PC-3 (cell line): ENCODE measurements at regions not wholly inside any gene's neighbourhood (a gene's known extent, or its start where the extent isn't known, plus 50 kb on each side); places are given as distances from the start of the nearest gene placed in this dataset.

Source experiments
- CTCF ChIP-seq: fragments of 300-600 bp; sonication (generic); conservative IDR thresholded peaks from 2 replicates; pipeline ENCODE4 v1.5.1; 2017; ENCODE audit warnings: antibody characterized with exemption, low read depth, mild to moderate bottlenecking, low read length
- EZH2 ChIP-seq: fragments of 300-600 bp; sonication (generic); IDR thresholded peaks from one replicate; pipeline ENCODE4 v1.6.1; 2017; ENCODE audit warnings: antibody characterized with exemption, mild to moderate bottlenecking, low read length; ENCODE audit not compliant: unreplicated experiment
- EZH2phosphoT487 ChIP-seq: fragments of 300-600 bp; sonication (generic); IDR thresholded peaks from 2 replicates; pipeline ENCODE4 v1.6.1; 2018; ENCODE audit warnings: mild to moderate bottlenecking, antibody characterized with exemption, low read length, borderline replicate concordance

- no peak for TF ChIP-seq EZH2
- no peak for TF ChIP-seq CTCF
- no peak for TF ChIP-seq EZH2phosphoT487
Measured at GRCh38 chr3:16743276-16743675, 138.1 kb upstream of the DAZL start.
